WTC11 (cell line): ENCODE measurements at regions not wholly inside any gene's neighbourhood (a gene's known extent, or its start where the extent isn't known, plus 50 kb on each side); places are given as distances from the start of the nearest gene placed in this dataset.

Source experiments
- ATAC-seq: fragments of 200-7000 bp; cut with Tn5 transposase; 2 replicates; pipeline ENCODE4 v1.10.0; 2021; ENCODE audit warnings: mild to moderate bottlenecking, moderate library complexity
- CTCF ChIA-PET: fragments of 300-600 bp; sonication (Branson Sonifier 250); formaldehyde crosslinking; loops from one replicate; lab custom pipeline; 2021; ENCODE audit warnings: antibody characterized with exemption; lab: Charles Lee
- POLR2A ChIA-PET: fragments of 350-600 bp; sonication (Branson Sonifier 250); formaldehyde crosslinking; loops from one replicate; lab custom pipeline; 2021; ENCODE audit warnings: antibody characterized with exemption; lab: Charles Lee
- DNase-seq: peaks from one replicate; pipeline ENCODE4 v3.0.0; 2021; ENCODE audit warnings: low spot score
- H3K27ac Mint-ChIP-seq: 2 replicates; pipeline ENCODE4 v1.8.0; 2021; ENCODE audit warnings: mixed read lengths
- H3K27me3 Mint-ChIP-seq: 2 replicates; pipeline ENCODE4 v1.8.0; 2021; ENCODE audit warnings: low read depth, mild to moderate bottlenecking, moderate library complexity, mixed read lengths
- H3K36me3 Mint-ChIP-seq: 2 replicates; pipeline ENCODE4 v1.8.0; 2021; ENCODE audit warnings: mixed read lengths
- H3K4me1 Mint-ChIP-seq: 2 replicates; pipeline ENCODE4 v1.8.0; 2022; ENCODE audit warnings: mixed read lengths
- H3K4me3 Mint-ChIP-seq: 2 replicates; pipeline ENCODE4 v1.8.0; 2021; ENCODE audit warnings: mild to moderate bottlenecking, moderate library complexity, mixed read lengths
- H3K9me3 Mint-ChIP-seq: 2 replicates; pipeline ENCODE4 v1.8.0; 2021; ENCODE audit warnings: mixed read lengths
- AR ChIP-seq: fragments of 250-450 bp; sonication (Bioruptor Pico); IDR thresholded peaks from 2 replicates; pipeline ENCODE4 v1.9.0; 2021; ENCODE audit warnings: mild to moderate bottlenecking
- CBFB ChIP-seq: sonication (generic); formaldehyde crosslinking; IDR thresholded peaks from 2 replicates; pipeline ENCODE4 v1.8.1; 2022; ENCODE audit warnings: mild to moderate bottlenecking, low read depth, missing genetic modification reagents
- ELF4 ChIP-seq: sonication (generic); formaldehyde crosslinking; IDR thresholded peaks from 2 replicates; pipeline ENCODE4 v1.8.1; 2022; ENCODE audit warnings: low read depth, mild to moderate bottlenecking, moderate library complexity, missing genetic modification reagents
- ERG ChIP-seq: fragments of 250-450 bp; sonication (Bioruptor Pico); IDR thresholded peaks from 2 replicates; pipeline ENCODE4 v1.8.0; 2021; ENCODE audit warnings: mild to moderate bottlenecking
- FOXK1 ChIP-seq: sonication (generic); formaldehyde crosslinking; IDR thresholded peaks from 2 replicates; pipeline ENCODE4 v1.8.0; 2022; ENCODE audit warnings: mild to moderate bottlenecking, moderate library complexity, missing genetic modification reagents
- FOXP1 ChIP-seq: sonication (generic); formaldehyde crosslinking; IDR thresholded peaks from 2 replicates; pipeline ENCODE4 v1.8.0; 2022; ENCODE audit warnings: missing genetic modification reagents, mild to moderate bottlenecking, moderate library complexity, borderline replicate concordance
- GRHL2 ChIP-seq: fragments of 250-450 bp; sonication (Bioruptor Pico); IDR thresholded peaks from 2 replicates; pipeline ENCODE4 v1.8.0; 2022; ENCODE audit warnings: mild to moderate bottlenecking, moderate library complexity; ENCODE audit not compliant: insufficient replicate concordance, severe bottlenecking
- IRF2 ChIP-seq: sonication (generic); formaldehyde crosslinking; IDR thresholded peaks from 2 replicates; pipeline ENCODE4 v1.8.0; 2022; ENCODE audit warnings: low read depth, missing genetic modification reagents, borderline replicate concordance
- KAT7 ChIP-seq: sonication (generic); formaldehyde crosslinking; IDR thresholded peaks from 2 replicates; pipeline ENCODE4 v1.8.1; 2023; ENCODE audit warnings: missing genetic modification reagents, mild to moderate bottlenecking, borderline replicate concordance
- NFATC4 ChIP-seq: fragments of 250-450 bp; sonication (Bioruptor Pico); IDR thresholded peaks from 2 replicates; pipeline ENCODE4 v1.9.0; 2021; ENCODE audit warnings: mild to moderate bottlenecking
- NFE2L1 ChIP-seq: sonication (generic); formaldehyde crosslinking; IDR thresholded peaks from 2 replicates; pipeline ENCODE4 v1.8.1; 2023; ENCODE audit warnings: missing genetic modification reagents
- SMAD3 ChIP-seq: sonication (generic); formaldehyde crosslinking; IDR thresholded peaks from 2 replicates; pipeline ENCODE4 v1.8.0; 2022; ENCODE audit warnings: missing genetic modification reagents, mild to moderate bottlenecking, borderline replicate concordance
- SOX15 ChIP-seq: fragments of 250-450 bp; sonication (Bioruptor Pico); IDR thresholded peaks from 2 replicates; pipeline ENCODE4 v1.9.0; 2021; ENCODE audit warnings: mild to moderate bottlenecking
- ZNF121 ChIP-seq: sonication (generic); formaldehyde crosslinking; IDR thresholded peaks from 2 replicates; pipeline ENCODE4 v1.8.0; 2023; ENCODE audit warnings: missing genetic modification reagents
- ZNF317 ChIP-seq: sonication (generic); formaldehyde crosslinking; IDR thresholded peaks from 2 replicates; pipeline ENCODE4 v1.8.1; 2023; ENCODE audit warnings: low read depth, mild to moderate bottlenecking, moderate library complexity, missing genetic modification reagents, borderline replicate concordance
- ZNF512 ChIP-seq: sonication (generic); formaldehyde crosslinking; IDR thresholded peaks from 2 replicates; pipeline ENCODE4 v1.8.1; 2022; ENCODE audit warnings: missing genetic modification reagents, borderline replicate concordance
- TF ChIP-seq, protein P1 (sequence below): sonication (generic); formaldehyde crosslinking; IDR thresholded peaks from 2 replicates; pipeline ENCODE4 v1.8.1; 2023; ENCODE audit warnings: mild to moderate bottlenecking, missing genetic modification reagents
- TF ChIP-seq, protein P2 (sequence below): sonication (generic); formaldehyde crosslinking; IDR thresholded peaks from 2 replicates; pipeline ENCODE4 v1.8.1; 2023; ENCODE audit warnings: mild to moderate bottlenecking, moderate library complexity, missing genetic modification reagents
- TF ChIP-seq, protein P3 (sequence below): sonication (generic); formaldehyde crosslinking; IDR thresholded peaks from 2 replicates; pipeline ENCODE4 v1.8.0; 2022; ENCODE audit warnings: missing genetic modification reagents
- TF ChIP-seq, protein P4 (sequence below): sonication (generic); formaldehyde crosslinking; IDR thresholded peaks from 2 replicates; pipeline ENCODE4 v1.8.0; 2022; ENCODE audit warnings: mild to moderate bottlenecking, missing genetic modification reagents

DNA sequence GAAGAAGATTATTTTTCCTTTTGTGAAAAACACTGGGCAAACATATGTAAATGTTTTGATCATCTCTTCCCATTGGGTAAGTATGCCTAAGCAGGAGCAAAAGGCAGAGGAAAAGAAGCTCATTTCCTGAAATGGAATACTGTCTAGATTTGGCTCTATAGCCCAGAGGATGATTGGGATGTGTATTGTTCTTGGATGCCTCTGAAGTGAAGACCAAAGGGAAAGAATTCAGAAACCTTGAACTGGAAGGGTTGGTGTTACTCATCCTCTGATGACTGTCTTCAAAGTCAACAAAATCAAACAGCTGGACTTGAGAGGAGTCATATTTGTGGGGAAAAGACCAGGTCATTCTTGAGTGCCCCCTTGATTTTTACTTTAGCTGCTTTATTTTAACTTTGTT, 112.6 kb upstream of the NT5C1B start:
- no peak overlapping the region for H3K27ac Mint-ChIP-seq
- peaks cover 6% of the 10 kb centered on the region; the same call in 1 of the 2 replicates for H3K4me1 Mint-ChIP-seq
- H3K27me3 Mint-ChIP-seq: peaks cover 5% of the 10 kb centered on the region
- peaks cover 8% of the 10 kb centered on the region for H3K9me3 Mint-ChIP-seq
- TF ChIP-seq AR (CRISPR knock-in tag) (no peak), IRF2 (CRISPR knock-in tag) (no peak), FOXK1 (no peak), SMAD3 (CRISPR knock-in tag) (no peak), ERG (no peak), SOX15 (CRISPR knock-in tag) (no peak), KAT7 (CRISPR knock-in tag) (no peak), NFE2L1 (CRISPR knock-in tag) (no peak), ZNF512 (CRISPR knock-in tag) (no peak), ZNF121 (CRISPR knock-in tag) (no peak), NFATC4 (CRISPR knock-in tag) (no peak), ELF4 (no peak), CBFB (CRISPR knock-in tag) (no peak), GRHL2 (CRISPR knock-in tag) (no peak), FOXP1 (CRISPR knock-in tag) (no peak), ZNF317 (CRISPR knock-in tag) (no peak)
- TF ChIP-seq, protein P1, sequence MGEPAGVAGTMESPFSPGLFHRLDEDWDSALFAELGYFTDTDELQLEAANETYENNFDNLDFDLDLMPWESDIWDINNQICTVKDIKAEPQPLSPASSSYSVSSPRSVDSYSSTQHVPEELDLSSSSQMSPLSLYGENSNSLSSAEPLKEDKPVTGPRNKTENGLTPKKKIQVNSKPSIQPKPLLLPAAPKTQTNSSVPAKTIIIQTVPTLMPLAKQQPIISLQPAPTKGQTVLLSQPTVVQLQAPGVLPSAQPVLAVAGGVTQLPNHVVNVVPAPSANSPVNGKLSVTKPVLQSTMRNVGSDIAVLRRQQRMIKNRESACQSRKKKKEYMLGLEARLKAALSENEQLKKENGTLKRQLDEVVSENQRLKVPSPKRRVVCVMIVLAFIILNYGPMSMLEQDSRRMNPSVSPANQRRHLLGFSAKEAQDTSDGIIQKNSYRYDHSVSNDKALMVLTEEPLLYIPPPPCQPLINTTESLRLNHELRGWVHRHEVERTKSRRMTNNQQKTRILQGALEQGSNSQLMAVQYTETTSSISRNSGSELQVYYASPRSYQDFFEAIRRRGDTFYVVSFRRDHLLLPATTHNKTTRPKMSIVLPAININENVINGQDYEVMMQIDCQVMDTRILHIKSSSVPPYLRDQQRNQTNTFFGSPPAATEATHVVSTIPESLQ (CRISPR knock-in tag): no peak
- TF ChIP-seq, protein P2, sequence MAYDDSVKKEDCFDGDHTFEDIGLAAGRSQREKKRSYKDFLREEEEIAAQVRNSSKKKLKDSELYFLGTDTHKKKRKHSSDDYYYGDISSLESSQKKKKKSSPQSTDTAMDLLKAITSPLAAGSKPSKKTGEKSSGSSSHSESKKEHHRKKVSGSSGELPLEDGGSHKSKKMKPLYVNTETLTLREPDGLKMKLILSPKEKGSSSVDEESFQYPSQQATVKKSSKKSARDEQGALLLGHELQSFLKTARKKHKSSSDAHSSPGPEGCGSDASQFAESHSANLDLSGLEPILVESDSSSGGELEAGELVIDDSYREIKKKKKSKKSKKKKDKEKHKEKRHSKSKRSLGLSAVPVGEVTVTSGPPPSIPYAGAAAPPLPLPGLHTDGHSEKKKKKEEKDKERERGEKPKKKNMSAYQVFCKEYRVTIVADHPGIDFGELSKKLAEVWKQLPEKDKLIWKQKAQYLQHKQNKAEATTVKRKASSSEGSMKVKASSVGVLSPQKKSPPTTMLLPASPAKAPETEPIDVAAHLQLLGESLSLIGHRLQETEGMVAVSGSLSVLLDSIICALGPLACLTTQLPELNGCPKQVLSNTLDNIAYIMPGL (CRISPR knock-in tag): no peak
- TF ChIP-seq, protein P3, sequence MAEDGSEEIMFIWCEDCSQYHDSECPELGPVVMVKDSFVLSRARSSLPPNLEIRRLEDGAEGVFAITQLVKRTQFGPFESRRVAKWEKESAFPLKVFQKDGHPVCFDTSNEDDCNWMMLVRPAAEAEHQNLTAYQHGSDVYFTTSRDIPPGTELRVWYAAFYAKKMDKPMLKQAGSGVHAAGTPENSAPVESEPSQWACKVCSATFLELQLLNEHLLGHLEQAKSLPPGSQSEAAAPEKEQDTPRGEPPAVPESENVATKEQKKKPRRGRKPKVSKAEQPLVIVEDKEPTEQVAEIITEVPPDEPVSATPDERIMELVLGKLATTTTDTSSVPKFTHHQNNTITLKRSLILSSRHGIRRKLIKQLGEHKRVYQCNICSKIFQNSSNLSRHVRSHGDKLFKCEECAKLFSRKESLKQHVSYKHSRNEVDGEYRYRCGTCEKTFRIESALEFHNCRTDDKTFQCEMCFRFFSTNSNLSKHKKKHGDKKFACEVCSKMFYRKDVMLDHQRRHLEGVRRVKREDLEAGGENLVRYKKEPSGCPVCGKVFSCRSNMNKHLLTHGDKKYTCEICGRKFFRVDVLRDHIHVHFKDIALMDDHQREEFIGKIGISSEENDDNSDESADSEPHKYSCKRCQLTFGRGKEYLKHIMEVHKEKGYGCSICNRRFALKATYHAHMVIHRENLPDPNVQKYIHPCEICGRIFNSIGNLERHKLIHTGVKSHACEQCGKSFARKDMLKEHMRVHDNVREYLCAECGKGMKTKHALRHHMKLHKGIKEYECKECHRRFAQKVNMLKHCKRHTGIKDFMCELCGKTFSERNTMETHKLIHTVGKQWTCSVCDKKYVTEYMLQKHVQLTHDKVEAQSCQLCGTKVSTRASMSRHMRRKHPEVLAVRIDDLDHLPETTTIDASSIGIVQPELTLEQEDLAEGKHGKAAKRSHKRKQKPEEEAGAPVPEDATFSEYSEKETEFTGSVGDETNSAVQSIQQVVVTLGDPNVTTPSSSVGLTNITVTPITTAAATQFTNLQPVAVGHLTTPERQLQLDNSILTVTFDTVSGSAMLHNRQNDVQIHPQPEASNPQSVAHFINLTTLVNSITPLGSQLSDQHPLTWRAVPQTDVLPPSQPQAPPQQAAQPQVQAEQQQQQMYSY (CRISPR knock-in tag): no peak
- TF ChIP-seq, protein P4, sequence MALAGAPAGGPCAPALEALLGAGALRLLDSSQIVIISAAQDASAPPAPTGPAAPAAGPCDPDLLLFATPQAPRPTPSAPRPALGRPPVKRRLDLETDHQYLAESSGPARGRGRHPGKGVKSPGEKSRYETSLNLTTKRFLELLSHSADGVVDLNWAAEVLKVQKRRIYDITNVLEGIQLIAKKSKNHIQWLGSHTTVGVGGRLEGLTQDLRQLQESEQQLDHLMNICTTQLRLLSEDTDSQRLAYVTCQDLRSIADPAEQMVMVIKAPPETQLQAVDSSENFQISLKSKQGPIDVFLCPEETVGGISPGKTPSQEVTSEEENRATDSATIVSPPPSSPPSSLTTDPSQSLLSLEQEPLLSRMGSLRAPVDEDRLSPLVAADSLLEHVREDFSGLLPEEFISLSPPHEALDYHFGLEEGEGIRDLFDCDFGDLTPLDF (CRISPR knock-in tag): no peak
- TF ChIP-seq, all 79 proteins: peak for 0
- H3K4me3 Mint-ChIP-seq: no peak overlapping the region
- CTCF ChIA-PET: interaction anchor here (2.0 kb wide), 1 partner anchor 12 kb away, joined by 13 read pairs; no protein-coding TSS in a partner anchor
- no peak for ATAC-seq
- POLR2A ChIA-PET: no interaction called here
- no peak for DNase-seq
- no peaks in the 10 kb centered on the region for H3K36me3 Mint-ChIP-seq
